Spinal cord (tissue), 9 donors: ENCODE measurements at regions not wholly inside any gene's neighbourhood (a gene's known extent, or its start where the extent isn't known, plus 50 kb on each side); places are given as distances from the start of the nearest gene placed in this dataset.

Experiments
- DNase-seq, 6 donors: peaks; one replicate each; pipeline versions ENCODE4 v3.0.0 to v3.0.0-alpha.2; 2013 to 2015; ENCODE audit warnings: low spot score in 6 of 6, low read depth in 4 of 6
- H3K27ac ChIP-seq: one replicate; pipeline ENCODE4 v1.5.1; 2013; ENCODE audit warnings: low read depth, low read length, control low read depth
- H3K27me3 ChIP-seq: one replicate; pipeline ENCODE4 v1.6.1; 2013; ENCODE audit warnings: low read length; ENCODE audit not compliant: control insufficient read depth, insufficient read depth
- H3K36me3 ChIP-seq: one replicate; pipeline ENCODE4 v1.6.1; 2013; ENCODE audit warnings: low read length; ENCODE audit not compliant: control insufficient read depth, insufficient read depth
- H3K4me1 ChIP-seq: one replicate; pipeline ENCODE4 v1.6.1; 2013; ENCODE audit warnings: low read length; ENCODE audit not compliant: control insufficient read depth, insufficient read depth
- H3K4me3 ChIP-seq: one replicate; pipeline ENCODE4 v1.5.1; 2013; ENCODE audit warnings: low read depth, low read length, control low read depth
- H3K9me3 ChIP-seq: one replicate; pipeline ENCODE4 v1.6.1; 2013; ENCODE audit warnings: low read length; ENCODE audit not compliant: control insufficient read depth, insufficient read depth
- WGBS: methylation state at CpG from one replicate; pipeline ENCODE4 v1.1.5; 2013; ENCODE audit warnings: missing lambda C conversion rate; ENCODE audit not compliant: insufficient coverage; 5-methylcytosine and 5-hydroxymethylcytosine counted together
- donor health status: healthy.

DNA sequence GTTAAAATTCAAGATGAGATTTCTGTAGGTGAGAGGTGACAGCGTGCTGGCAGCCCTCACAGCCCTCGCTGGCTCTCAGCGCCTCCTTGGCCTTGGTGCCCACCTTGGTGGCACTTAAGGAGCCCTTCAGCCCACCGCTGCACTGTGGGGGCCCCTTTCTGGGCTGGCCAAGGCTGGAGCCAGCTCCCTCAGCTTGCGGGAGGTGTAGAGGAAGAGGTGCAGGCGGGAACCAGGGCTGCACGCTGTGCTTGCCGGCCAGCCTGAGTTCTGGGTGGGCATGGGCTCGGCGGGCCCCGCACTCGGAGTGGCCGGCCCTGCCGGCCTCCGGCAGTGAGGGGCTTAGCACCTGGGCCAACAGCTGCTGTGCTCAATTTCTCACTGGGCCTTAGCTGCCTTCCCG lies 320.0 kb upstream of the VWC2 start:
- Histone ChIP-seq H3K4me1 (no peaks in the 10 kb centered on the region), H3K36me3 (no peaks in the 10 kb centered on the region), H3K27me3 (no peaks in the 10 kb centered on the region), H3K4me3 (no peak overlapping the region), H3K9me3 (no peaks in the 10 kb centered on the region), H3K27ac (no peak overlapping the region)
- DNase-seq, result no peak
- 96% methylated on average over 16 of the region's 16 CpGs for WGBS

- no CpG with 5 or more reads among the region's 1 CpG for WGBS
- Histone ChIP-seq H3K27me3 (no peaks in the 10 kb centered on the region), H3K4me1 (no peaks in the 10 kb centered on the region), H3K36me3 (no peaks in the 10 kb centered on the region), H3K9me3 (no peaks in the 10 kb centered on the region), H3K4me3 (no peak overlapping the region), H3K27ac (no peak overlapping the region)
- DNase-seq, result peak in 1 of 6 donors; percentile 23
Measured at GRCh38 chr7:49479441-49479840, 294.0 kb upstream of the VWC2 start.

GRCh38 chr7:49479936-49480544 lies 293.4 kb upstream of the VWC2 start:
- no peaks in the 10 kb centered on the region for H3K27me3 ChIP-seq
- DNase-seq, result no peak
- WGBS, result no CpG with 5 or more reads among the region's 4 CpGs

DNA sequence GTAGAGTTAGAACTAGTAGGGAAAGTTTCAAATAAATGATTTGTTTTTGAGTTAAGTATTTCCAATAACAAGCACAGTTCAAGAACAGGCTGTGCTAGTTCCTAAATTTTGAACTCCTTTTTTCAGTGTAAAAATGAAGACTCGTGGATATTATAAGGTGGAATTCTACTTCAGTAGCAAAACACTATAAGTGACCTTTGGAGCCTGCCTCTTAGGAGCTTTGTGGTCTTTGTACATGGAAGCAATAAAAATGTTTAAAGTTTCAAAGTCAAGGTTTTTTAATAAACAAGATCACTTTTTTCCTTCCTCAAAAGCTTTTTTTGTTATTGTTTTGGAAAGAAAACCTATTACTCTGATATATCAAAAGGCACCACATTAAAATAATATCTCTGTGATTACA lies 292.4 kb upstream of the VWC2 start:
- Histone ChIP-seq H3K36me3 (no peaks in the 10 kb centered on the region), H3K27ac (no peak overlapping the region), H3K27me3 (no peaks in the 10 kb centered on the region), H3K4me1 (no peaks in the 10 kb centered on the region), H3K4me3 (no peak overlapping the region), H3K9me3 (no peaks in the 10 kb centered on the region)
- DNase-seq, result no peak
- no CpG with 5 or more reads among the region's 1 CpG for WGBS

More at GRCh38 chr7:49479936-49480544, 293.4 kb upstream of the VWC2 start:
- no peak overlapping the region for H3K4me3 ChIP-seq
- no peak overlapping the region for H3K27ac ChIP-seq
- H3K36me3 ChIP-seq, result no peaks in the 10 kb centered on the region
- H3K9me3 ChIP-seq, result no peaks in the 10 kb centered on the region
- H3K4me1 ChIP-seq, result no peaks in the 10 kb centered on the region

- WGBS, result no CpG with 5 or more reads among the region's 2 CpGs
- DNase-seq, result no peak
- no peaks in the 10 kb centered on the region for H3K9me3 ChIP-seq
Measured at GRCh38 chr7:49483142-49483541, 290.3 kb upstream of the VWC2 start.

GRCh38 chr7:49486974-49487829 lies 286.2 kb upstream of the VWC2 start:
- no peaks in the 10 kb centered on the region for H3K36me3 ChIP-seq
- DNase-seq, result no peak
- H3K27ac ChIP-seq, result no peak overlapping the region
- H3K27me3 ChIP-seq, result no peaks in the 10 kb centered on the region
- no peak overlapping the region for H3K4me3 ChIP-seq
- H3K9me3 ChIP-seq, result no peaks in the 10 kb centered on the region
- no peaks in the 10 kb centered on the region for H3K4me1 ChIP-seq
- WGBS, result 51% methylated on average over 2 of the region's 5 CpGs

More at GRCh38 chr7:49483142-49483541, 290.3 kb upstream of the VWC2 start:
- H3K27ac ChIP-seq, result no peak overlapping the region
- no peaks in the 10 kb centered on the region for H3K27me3 ChIP-seq
- no peak overlapping the region for H3K4me3 ChIP-seq
- no peaks in the 10 kb centered on the region for H3K4me1 ChIP-seq
- no peaks in the 10 kb centered on the region for H3K36me3 ChIP-seq

DNA sequence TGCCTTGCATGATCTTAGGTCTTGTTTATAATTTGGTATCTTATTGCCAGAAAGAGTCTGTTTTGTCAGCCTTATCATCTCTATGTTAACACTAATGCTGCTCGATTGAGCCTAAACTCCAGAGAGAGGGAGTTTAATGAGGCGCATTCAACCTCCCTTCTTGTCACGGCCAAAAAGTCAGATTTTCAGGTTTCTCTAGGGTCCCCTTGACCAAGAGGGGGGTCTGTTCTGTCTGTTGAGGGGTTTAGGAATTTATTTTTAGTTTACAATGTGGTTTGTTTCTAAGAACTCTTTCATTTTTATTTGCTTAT lies 285.7 kb upstream of the VWC2 start:
- DNase-seq, result no peak
- no peaks in the 10 kb centered on the region for H3K9me3 ChIP-seq
- 40% methylated on average over 1 of the region's 3 CpGs for WGBS

GRCh38 chr7:49488573-49488972 lies 284.9 kb upstream of the VWC2 start:
- no peaks in the 10 kb centered on the region for H3K27me3 ChIP-seq
- no peaks in the 10 kb centered on the region for H3K36me3 ChIP-seq
- WGBS, result no CpG with 5 or more reads among the region's 1 CpG

More for the DNA sequence above, 285.7 kb upstream of the VWC2 start:
- Histone ChIP-seq H3K27me3 (no peaks in the 10 kb centered on the region), H3K4me1 (no peaks in the 10 kb centered on the region), H3K36me3 (no peaks in the 10 kb centered on the region), H3K27ac (no peak overlapping the region), H3K4me3 (no peak overlapping the region)

GRCh38 chr7:49497471-49497870 lies 276.0 kb upstream of the VWC2 start:
- Histone ChIP-seq H3K27ac (no peak overlapping the region), H3K36me3 (no peaks in the 10 kb centered on the region), H3K4me3 (no peak overlapping the region), H3K4me1 (no peaks in the 10 kb centered on the region), H3K27me3 (no peaks in the 10 kb centered on the region), H3K9me3 (no peaks in the 10 kb centered on the region)
- DNase-seq, result no peak
- 89% methylated on average over 3 of the region's 6 CpGs for WGBS

More at GRCh38 chr7:49488573-49488972, 284.9 kb upstream of the VWC2 start:
- Histone ChIP-seq H3K9me3 (no peaks in the 10 kb centered on the region), H3K4me3 (no peak overlapping the region), H3K27ac (no peak overlapping the region), H3K4me1 (no peaks in the 10 kb centered on the region)
- no peak for DNase-seq

DNA sequence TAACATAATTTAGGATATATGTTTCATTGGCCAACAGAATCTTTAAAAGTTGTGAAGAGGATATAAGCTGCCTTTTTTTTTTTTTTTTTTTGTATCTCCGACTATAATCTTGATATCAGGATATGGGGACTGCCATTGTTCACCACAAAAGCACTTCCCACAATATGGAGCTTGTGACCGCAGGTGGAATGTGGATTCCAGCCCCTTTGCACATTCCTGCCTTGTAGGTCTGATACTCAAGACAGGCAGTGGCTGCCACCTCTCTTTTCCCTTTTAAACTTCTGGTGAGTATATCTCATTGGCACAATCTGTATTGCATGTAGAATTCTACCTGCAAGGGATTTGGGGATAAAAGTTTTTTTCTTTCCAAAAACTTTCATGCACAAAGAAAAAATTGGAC lies 272.7 kb upstream of the VWC2 start:
- Histone ChIP-seq H3K36me3 (no peaks in the 10 kb centered on the region), H3K27ac (no peak overlapping the region), H3K4me3 (no peak overlapping the region), H3K27me3 (no peaks in the 10 kb centered on the region), H3K4me1 (no peaks in the 10 kb centered on the region), H3K9me3 (no peaks in the 10 kb centered on the region)
- DNase-seq, result no peak
- no CpG with 5 or more reads among the region's 2 CpGs for WGBS
